Mucosa of gallbladder (tissue), 1 donor: ENCODE measurements at regions not wholly inside any gene's neighbourhood (a gene's known extent, or its start where the extent isn't known, plus 50 kb on each side); places are given as distances from the start of the nearest gene placed in this dataset.
"Not testable (repeated sequence)": the region's sequence is repeated elsewhere in the genome, so short reads cannot be mapped to it uniquely, and the experiment has no call there.

Source experiments
- DNase-seq: peaks from one replicate; pipeline ENCODE4 v3.0.0-alpha.2; 2020; ENCODE audit warnings: low spot score
- donor health status: DM: no; HTN: no; CAD: no.

DNA sequence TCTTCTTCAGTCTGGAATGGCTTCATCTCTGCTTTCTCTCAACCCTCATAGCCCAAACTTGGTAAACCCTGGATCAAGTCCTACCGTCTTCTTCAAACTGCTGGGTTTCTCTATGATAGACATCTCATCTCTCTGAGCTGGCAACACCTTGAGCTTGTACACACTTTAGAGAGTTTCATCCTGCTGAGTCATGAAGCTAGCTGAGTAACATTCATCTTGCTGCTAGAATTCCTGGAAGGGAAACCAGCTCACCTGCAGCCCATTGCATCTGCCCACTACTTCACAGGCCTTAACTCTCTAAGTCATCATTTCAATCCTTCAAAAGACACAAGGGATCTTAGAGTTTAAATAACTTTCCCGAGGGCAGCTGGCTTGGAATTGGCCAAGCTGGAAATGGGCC is 175.5 kb upstream of the RORA start:
- no peak for DNase-seq

DNA sequence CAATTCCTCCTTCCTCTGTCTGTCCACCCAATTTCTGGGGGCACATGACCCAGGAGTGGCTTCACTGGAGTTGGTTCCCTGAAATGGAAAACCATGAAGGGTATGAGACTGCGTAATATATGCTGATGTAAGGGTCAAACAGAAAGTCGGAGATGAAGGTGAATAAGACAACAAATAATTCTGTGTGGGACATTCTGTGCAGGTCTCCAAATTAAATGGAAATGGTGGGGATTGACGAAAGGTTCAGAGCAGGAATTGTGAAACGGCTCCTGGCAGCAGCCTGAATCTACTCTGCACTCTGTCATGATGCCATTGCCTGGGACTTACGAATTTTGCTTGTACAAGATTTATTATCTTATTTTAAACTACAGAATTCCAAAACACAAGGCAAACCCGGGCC is 174.8 kb upstream of the RORA start:
- no peak for DNase-seq

DNA sequence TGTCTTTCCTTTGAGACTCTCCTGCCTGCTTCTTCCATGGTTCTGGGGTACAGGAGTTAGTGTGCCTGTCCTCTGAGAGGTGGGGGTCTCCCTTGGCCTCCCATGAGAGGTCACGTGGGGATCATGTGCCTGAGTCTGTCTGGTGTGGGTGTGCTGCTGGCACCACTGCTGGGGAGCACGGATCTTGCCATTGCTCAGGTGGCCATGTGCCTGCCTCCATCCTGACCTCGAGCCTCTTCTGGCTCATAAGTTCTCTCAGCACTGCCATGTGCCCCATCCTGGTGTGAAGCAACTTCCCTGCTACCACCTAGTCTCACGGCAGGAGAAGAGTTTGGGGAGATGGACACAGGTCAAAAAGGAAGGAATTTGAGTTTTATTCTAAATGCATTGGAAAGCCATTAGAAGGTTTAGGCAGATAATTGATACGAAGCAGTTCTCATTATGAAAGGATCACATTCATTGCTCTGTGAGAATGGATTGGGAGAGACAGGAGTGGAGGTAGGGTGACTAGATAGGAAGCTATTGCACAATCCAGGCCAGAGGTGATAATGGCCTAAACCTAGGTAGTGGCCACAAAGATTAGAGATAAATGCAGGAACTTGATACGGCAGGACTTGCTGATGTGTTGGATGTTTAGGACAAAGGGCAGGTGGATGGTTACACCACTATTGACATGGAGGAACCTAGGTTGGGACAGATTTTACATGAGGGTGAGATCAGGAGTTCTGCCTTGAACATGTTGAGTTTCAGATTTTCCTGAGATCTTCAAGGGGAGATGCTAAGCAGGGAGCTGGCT is 173.0 kb upstream of the RORA start:
- DNase-seq, result no peak

DNA sequence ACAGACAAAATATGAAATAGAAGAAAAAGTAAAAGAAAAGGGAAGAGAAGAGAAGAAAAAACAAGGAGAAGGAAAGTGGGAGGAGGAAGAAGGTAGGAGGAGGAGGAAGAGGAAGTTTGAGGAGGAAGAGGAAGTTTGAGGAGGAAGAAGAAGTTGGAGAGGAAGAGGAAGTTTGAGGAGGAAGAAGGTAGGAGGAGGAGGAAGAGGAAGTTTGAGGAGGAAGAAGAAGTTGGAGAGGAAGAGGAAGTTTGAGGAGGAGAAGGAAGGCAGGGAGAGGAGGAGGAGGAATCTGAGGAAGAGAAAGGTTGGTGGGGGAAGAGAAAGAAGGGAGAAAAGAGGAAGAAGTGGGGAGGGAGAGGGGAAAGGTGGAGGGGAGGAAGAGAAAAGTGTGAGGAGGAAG is 169.2 kb upstream of the RORA start:
- no peak for DNase-seq

DNA sequence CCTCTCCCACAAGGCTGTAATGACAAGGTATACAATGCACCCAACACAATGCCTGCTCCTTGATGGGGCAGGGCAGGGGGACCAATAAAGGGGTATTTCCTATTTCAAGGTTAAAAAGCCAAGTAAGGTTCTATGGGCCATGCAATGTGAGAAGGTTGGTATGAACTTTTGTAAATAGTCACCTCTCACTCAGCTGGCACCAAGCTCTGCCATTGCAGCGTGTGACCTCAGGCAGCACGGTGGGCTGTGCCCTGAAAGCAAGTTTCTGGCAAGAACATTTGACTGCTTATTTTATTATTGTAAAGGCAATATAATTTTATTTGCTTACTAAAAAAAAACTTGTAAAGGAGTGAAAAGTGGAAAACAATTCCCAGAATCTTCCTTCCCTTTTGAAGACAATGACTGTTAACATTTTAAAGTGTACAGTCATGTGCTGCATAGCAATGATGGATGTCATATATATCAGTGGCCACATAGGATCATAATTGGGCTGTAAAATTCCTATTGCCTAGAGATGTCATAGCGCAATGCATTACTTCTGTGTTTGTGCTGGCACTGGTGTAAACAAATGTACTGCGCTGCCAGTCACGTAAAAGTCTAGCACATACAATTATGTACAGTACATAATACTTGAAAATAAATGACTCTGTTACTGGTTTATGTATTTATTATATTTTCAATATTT is 167.3 kb upstream of the RORA start:
- no peak for DNase-seq

DNA sequence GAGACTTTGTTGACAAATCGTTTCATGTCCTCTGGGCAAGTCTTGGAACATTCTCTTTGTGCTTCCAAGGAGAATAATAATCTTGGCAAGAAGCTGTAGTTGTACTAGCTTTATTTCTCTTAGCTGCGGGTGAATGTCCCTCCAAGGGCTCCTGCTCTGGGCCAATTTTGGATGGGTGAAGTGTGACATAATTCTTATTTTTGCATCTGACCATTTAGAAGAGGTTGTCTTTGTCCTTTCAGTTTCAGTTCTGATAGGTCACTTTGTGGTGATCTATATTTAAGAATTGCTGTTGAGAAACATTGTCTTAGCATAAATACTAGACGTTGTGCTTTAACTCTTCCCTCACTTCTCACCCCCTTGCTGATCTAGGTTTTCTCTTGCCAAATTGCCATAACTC is 164.8 kb upstream of the RORA start:
- no peak for DNase-seq

DNA sequence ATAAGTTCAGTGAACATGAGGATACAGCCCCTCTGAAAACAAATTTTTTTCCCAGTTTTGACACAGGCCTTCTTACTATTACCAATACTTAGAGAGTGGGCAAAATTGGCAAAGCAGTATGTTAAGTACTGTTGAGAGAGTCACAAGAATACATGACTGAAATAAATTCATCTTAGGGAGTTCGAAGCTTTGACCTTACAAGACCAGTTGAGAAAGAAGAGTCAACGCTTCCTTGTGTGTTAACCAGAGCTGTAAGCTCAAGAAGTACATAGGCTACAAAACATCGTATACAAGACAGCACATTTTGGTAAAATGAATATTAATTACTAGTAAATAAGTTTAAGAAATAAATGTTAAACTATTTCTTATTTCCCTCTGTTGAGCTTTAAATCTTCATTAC is 164.4 kb upstream of the RORA start:
- no peak for DNase-seq

DNA sequence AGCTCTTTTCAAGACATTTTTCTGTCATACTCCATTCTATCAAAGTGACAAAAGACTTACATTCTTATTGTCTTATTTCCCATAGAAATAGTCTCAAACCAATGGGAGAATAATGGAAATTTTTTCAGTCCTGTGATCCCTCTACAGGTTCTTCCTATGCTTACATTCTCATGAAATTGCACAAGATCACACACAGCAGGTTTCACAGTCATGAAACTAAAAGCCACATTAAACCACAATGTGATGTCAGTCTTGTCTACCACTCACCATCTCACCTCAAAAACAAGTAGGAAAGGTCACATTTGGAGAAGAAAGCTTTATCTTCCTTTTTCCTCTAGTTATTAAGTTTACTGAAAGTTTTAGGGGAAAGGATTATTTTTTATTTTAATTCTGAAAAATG is 161.0 kb upstream of the RORA start:
- DNase-seq, result no peak

DNA sequence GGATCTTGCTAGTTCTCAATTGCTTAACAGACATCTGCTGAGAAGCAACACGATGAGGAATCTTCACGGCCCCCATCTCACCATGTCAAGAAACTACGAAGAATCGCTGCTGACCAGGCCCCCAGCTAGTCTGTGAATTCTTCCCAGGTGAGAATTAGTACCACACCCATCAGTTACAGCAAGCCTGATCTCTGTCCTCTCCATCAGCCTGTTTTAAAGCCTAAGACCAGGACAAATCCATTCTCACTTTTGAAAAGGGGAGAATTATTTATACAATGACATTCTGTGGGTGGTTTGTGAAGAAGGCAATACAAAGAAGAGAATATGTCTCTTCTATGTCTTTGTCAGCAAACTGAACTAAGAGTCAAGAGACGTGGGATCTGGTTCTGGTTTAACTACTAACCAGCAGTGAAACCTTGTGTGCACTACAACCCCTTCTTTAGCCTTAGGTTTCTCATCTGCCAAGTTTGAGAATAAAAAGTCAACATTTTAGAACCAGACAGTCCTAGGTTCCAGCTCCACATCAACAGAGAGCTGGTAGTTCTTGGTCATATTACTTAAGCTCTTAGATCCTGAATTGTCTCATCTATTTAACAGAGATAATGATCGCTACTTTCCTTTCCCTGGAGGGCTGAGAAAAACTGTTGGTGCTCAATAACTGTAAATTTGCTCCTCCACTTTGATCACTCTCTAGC is 160.4 kb upstream of the RORA start:
- no peak for DNase-seq

DNA sequence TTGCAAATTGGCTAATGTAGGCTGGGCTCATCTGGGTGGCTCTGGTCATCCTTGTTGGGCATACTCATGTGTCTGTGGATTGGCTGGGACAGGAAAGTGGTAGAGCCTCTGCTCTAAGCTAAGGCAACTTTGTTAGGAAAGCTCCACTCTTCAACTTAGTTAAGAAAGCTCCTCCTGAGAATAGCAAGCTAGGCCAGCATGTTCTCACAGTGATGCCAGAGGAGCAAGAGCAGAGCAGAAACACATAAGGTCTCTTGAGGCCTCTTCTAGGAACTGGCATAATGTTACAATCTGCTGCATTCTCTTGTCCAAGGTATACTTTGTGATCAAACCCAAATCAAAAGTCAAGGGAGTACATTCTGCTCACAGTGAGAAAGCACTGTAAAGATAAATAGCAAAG is 158.6 kb upstream of the RORA start:
- no peak for DNase-seq

DNA sequence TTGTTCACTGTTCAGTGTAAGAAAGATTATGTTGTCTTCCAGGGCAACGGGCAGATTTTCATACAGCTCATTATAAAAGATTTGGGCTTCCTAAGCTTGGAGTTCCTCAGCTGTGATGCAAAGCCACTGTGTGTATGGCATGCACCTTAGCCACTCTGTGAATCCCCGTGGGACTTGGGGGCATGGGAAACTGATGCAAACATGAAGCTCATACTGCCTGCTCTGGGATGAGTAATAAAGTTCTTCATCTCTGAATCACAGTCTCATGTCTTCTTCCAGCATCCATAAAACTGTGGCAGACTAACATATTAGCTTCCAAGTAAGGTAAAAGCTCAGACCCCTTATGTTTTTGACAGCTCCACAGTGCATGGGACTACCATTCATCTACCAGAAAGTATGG is 154.3 kb upstream of the RORA start:
- no peak for DNase-seq

DNA sequence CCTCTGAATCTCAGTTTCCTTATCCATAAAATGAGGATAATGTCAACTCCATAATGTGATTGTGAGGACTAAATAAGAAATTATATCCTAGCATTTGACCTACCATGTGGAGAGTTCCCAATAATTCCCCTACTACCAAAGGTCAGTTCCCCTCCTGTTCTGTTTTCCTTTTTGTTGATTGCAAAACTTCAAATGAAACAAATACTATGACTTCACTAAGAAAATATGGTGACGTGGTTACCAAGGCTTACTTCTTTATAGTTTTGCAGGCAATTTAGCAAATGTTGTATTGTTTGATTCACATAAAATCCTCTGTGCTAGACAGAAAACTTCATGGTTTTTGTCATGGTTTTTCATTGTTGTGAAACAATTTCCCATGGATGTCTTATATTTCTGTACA is 153.8 kb upstream of the RORA start:
- no peak for DNase-seq

DNA sequence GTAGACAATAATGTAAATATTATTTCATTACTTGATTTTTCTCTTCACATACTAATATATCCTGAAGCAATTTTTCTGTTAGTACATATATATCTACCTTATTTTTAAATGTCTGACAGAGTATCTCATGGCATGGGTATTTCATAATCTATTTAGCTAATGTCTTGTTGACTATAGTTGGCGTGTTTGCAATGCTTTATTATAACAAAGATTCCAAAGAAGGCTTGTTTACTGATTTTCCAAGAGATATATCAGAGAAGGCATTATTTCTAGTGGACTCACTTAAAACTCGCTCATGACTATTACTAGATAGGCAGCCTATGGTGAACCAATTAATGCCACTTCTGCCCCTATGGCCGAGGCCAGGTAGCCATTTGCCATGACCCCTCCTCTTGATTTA is 152.4 kb upstream of the RORA start:
- no peak for DNase-seq

DNA sequence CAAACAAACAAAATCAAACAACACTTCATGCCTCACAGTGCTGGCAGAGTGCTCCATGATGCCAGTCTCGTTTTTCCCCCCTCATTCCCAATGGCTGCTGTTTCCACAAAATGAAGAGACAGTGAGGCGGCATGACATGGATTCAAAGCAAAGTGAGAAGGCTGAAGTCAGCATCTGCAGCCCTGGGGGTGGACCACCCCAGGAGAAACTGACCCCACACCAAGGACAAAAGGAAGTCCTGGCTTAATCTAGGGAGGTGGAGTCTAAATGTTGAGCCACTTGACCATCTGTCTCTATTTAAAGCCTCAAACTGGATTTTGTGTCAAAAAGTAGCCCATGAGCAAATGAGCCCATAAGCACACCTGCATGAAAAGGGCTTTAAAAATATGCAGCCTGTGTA is 151.2 kb upstream of the RORA start:
- DNase-seq, result no peak

DNA sequence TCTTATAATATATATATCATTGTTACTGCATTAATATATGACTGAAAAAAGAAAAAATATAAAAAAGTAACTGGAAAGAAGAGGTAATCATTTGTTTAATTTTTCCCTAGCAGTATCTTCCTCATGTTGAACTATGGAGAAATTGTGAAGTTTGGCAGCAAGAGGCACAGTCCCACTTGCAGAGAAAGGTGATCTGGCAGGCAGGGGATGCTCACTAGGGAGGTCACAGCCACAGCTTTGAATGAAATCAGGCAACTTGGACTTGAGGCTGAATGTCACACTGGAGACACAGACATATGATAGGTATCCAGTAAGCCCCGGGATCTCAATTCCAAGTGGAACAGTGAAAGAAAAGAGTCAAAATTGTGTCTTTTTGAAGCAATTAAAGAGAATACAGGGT is 149.9 kb upstream of the RORA start:
- no peak for DNase-seq

DNA sequence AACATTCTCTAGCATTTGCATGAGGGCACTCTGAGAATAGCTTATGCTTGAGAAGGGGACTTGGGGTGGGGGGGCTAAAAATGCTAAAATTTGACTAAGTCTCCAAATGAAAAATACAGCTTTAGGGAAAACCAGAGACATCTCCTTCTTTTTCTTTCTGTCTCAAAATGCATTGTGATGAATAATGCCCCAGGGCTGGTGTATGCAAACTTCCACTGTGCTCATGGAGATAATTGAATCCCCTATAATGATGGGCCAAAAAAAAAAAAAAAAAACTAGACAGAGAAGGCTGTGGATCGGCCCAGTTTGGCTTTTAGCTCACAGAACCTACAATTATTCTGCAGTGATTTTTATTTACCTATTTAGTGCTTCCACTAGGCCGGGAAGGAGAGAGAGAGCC is 147.9 kb upstream of the RORA start:
- DNase-seq, result no peak

DNA sequence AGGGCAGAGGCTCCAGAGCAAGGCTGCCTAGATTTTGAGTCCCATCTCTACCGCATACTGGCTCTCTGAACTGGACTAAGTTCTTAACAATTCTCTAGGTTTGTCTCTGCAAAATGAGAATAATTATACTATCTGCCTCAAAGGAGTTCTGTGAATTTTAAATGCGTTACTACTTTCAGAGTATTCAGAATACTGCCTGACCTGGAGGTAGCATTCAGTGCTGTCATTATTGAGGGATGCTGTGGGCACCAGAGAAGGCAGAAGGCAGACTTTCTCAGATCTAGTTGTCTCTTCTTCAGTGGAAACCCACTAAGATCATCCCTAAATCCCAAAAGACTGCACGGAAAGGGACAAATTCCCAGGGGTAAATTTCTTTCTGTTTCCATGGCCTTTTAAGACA is 147.4 kb upstream of the RORA start:
- DNase-seq, result no peak

DNA sequence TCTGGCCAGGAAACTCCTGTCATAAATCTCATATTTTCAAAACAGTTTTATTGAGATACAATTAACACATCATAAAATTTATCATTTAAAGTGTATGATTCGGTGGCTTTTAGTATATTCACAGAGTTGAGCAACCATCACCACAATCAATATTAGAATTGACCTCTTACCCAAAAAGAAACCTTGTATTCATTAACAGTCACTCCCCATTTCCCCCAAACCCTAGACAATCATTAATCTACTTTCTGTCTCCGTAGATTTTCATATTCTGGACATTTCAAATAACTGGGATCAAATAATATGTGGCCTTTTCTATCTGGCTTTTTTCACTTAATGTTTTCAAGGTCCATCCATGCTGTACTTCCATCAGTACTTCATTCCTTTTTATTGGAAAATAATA is 145.7 kb upstream of the RORA start:
- no peak for DNase-seq

DNA sequence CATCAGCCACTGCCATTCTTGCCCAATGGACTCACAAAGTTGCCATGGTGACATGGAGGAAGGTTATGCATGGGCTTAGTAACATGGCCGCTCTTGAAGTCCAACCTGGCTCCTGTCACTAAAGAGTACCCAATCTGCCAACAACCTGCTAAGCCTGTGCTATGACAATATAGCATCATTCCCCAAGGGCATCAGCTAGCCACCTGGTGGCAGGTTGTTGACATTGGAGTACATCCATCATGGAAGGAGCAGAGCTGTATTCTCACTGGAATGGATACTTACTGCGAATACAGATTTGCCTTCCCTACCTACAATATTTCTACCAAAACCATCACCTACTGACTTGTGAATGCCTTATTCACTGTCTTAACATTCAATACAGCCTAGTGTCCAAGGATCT is 138.9 kb upstream of the RORA start:
- no peak for DNase-seq

DNA sequence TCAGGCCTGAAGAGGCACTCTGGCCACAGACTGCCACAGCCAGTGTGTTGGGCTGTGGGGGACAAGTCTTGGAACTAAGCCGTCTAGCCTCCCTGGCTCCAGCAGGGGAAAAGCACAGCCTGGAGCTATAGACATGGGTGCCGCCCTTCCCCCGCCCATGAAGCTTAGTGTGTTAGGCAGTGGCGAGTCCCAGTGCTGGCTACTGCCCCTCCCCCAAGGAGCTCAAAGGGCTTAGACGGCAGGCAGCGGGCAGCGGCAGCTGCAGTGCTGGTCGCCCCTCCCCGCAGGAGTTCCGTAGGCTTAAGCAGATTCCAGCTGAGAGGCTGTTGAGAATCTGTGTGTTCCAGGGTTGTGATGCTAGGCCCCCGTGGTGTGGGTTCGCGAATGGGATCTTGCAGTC is 135.8 kb upstream of the RORA start:
- peak; percentile 11 for DNase-seq

DNA sequence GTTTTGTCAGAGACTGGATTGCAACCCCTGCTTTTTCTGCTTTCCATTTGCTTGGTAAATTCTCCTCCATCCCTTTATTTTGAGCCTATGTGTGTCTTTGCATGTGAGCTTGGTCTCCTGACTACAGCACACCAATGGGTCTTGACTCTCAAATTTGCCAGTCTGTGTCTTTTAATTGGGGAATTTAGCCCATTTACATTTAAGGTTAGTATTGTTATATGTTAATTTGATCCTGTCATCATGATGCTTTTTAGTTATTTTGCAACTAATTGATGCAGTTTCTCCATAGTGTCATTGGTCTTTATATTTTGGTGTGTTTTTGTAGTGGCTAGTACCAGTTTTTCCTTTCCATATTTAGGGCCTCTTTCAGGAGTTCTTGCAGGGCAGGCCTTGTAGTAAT is 133.8 kb upstream of the RORA start:
- DNase-seq, result not testable (repeated sequence)

DNA sequence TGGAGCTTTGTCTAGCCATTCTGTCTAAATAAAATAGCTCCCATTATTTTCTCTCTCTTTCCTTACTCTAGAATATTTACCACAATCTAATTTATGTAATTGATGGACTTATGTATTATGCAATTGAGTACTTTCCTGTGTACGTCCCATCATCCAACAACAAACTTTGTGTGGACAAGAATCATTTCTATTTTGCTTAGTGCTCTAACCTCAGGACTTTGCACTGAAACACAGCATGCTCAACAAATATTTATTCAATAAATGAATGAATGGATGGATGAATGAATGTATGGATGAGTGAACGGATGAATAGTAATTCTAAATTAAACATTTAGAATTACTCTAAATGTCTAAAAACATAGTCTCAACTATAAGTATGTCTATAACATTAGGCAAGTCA is 115.2 kb upstream of the RORA start:
- no peak for DNase-seq

DNA sequence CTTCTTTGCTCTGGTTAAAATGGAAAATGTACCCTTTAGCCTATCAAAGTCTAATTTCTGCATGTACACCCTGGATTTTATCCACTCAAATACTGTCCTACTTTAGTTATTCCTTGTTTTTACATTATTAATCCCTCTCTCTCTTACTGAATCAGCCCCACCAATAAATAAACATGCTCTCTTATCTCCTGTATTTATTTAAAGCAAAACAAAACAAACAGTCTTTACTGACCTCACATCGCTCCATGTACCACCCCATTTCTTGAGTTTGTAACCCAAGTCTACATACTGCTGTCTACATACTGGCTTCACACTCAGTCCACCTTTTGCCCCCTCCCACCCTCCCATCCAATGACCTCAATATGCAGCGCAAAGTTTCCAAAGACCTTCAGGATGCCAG is 113.3 kb upstream of the RORA start:
- DNase-seq, result no peak
